HG02642 (cell line): ENCODE measurements at regions not wholly inside any gene's neighbourhood (a gene's known extent, or its start where the extent isn't known, plus 50 kb on each side); places are given as distances from the start of the nearest gene placed in this dataset.
A peak's percentile ranks its signal among the peaks of the same experiment; 100 is the strongest.
"Not testable (repeated sequence)": the region's sequence is repeated elsewhere in the genome, so short reads cannot be mapped to it uniquely, and the experiment has no call there.

ENCODE experiments used
- ATAC-seq: cut with Tn5 transposase; IDR thresholded peaks from one replicate; pipeline ENCODE4 v1.9.1; 2021; ENCODE audit warnings: mild to moderate bottlenecking; ENCODE audit not compliant: unreplicated experiment, poor library complexity

DNA sequence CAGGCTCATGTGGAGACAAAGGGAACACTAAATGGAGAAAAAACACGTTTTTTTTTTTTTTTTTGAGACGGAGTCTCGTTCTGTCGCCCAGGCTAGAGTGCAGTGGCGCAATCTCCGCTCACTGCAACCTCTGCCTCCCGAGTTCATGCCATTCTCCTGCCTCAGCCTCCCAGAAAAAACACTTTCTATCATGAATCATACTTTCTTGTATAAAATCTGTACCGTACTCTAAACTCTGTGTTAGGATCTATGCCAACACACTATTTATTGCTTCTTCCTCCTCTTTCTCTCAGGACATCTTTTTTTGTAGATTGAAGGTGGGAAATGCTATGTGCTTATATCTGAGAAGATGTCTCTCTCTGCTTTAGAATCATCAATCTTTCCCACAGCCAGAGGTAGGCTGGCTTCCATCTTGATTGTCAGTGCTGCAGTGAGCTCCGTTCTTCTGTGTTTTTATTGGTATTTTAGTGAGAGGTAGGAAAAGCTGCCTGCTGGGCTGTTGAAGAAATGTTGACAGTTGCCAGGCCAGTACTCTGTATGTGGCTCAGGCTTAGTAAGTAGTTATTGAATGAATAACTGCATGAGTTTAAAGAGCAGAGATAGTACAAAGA, 101.1 kb downstream of the GPR85 start:
- no peak for ATAC-seq

DNA sequence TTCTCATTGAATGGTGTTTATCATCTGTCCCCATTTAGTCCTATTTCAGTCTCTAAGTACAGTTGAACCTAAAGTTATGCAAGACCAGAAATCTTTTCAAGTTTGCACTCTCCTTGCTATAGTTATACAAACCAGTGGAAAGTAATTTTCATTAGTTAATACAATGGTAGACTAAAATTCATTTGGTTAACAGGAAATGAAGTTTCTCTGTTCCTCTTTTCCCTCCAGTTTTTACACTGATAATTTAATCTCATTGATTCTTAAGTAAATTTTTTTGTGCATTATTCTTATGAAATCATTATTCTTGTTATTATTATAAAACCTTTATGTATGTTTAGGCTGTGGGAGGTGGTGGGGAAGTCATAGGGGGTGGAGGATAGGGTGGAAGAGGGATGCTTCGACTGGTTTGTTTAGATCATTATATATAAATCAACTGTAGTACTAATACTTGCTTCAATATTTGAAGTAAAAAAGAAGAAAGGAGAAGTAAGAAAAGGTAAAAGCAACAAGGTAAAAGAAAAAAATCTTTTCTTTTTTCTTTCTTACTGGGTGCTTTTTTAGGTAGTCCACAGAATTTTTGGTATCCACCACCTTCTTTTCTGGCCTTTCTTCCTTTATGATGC, 104.1 kb downstream of the GPR85 start:
- peak; percentile 63 for ATAC-seq

DNA sequence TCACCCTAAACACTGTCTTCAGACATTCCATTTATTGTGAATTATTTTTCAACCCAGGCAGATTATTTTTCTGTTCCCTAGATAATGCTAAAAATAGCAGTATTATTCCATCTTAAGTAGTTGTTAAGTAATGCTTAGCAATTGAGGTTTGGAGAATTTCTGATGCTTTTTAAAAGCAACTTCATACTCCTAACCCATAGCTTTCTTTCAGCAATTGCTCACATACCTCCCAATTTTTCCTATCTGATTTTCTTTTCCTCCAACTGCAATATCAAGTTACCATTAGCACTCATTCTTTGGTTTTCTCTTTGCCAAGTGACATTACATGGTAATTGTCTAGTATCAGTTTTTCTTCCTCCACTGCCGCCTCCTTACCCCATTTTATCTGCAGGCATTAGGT, 104.7 kb downstream of the GPR85 start:
- ATAC-seq: peak; percentile 31

DNA sequence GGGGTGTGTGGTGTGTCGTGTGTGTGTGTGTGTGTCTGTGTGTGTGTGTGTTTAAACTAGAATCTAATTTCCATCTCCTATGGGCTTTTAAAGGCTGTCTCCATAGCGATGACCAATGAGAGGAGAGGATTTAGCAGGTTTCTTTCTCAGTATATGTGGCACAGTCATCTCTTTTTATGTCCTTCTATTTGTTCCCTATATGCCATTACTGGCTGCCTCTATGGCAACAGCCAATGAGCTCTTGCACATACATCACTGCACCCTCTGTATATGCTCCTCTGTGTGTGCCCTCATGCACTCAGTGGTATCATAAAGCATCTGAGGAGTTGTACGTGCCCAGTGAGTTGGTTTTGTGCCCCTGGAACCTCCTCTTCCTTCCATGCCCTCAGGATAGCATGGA, 107.6 kb downstream of the GPR85 start:
- not testable (repeated sequence) for ATAC-seq

DNA sequence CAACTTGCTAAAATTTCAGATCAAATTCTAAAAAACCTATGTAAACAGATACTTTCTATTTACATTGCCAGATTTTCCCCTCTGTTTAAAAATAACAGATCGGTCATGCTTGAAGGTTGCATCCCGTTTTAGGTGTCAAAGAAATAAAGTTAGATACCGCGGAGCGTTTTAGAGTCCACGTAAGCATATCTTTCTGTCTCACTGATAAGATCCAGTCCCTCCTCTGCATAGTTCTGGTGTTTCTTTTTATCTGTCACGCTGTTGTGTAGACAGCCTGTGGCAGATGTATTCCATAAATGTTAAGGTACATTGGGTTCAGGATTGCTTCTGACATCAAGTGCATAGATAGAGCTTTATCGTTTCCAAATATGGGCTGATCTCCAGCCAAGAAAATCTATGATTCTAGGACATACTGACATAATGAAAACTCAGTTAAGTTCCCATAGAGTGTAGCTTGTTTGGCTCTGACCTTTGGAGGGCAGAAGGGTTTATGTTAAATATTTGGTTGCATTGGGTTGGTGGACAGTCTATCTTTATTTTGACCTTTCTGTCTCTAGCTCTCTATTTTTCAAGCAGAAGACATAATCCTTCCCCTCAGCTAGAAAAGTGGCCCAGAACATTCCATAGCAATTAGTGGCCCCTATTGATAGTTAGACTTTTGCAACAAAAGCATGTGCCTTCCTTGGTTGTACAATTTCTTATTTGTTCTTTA, 109.2 kb downstream of the GPR85 start:
- ATAC-seq: peak; percentile 39

DNA sequence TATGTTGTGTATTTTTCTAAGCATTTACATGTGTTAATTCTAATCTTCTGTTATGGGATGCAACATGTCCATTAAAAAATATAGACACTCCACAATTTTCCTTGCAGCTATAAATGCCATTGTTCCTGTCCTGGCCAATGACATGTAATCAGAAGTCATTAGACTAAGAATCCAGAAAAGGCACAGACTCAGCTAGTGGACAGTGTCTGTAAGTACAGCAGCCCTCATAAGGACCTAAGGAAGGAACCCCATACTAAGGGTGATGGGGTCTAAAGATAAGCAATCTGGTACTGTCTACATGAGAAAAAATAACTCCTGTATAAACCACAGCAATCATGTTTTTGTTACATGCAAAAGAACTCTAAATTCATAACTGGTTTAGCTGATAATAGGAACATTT, 115.9 kb downstream of the GPR85 start:
- ATAC-seq: peak; percentile 74

DNA sequence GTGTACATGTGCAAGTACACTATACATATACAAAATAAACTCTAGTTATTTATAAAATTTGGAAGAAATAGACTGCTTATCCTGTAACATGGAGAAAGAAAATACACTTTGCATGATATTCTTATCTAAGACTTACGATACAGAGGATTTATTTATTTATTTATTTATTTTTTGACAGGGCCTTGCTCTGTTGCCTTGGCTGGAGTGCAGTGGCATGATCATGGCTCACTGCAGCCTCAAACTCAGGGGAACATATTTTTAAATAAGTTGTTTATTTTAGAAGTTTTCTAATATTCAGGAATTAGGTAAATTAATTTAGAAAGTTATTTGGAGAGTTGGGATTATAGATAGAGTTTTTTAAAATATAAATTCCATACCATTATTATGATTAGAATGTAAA, 116.7 kb downstream of the GPR85 start:
- ATAC-seq: no peak

DNA sequence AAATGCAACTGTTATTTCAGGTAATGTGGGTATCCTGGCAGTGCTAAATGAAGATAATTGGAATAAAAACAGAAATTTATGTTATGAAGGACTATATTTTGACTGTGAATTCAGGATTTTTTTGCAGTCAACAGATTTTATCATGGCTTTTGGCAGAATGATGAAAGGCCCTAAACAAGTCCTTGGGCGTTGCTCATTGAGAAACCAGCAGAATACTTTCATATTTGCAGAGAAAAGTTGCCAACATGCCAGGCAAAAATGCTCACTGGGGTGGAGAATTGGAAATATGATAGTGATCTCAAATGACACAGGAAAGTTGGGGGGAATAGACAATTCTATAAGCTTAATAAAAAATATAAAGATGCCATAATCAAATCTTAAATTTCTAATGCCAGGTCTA, 121.1 kb downstream of the GPR85 start:
- no peak for ATAC-seq

DNA sequence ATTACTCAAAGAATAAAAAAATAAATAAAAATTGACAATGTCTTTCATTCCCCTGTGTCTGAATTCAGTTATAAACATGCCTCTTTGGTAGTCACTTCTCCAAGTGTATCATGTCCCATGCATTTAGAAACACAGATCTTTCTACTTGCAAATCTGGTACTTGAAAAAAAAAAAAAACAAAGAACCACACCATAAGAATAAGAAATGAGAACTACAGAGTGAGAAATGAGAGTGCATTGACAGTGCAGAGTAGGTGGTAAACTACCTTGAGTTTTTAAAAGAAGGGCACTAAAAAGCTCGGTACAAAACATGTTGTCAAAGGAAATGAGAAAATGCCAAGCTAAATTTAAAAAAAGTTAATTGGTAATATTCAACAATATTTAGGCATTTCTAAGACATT, 123.0 kb downstream of the GPR85 start:
- ATAC-seq: no peak

DNA sequence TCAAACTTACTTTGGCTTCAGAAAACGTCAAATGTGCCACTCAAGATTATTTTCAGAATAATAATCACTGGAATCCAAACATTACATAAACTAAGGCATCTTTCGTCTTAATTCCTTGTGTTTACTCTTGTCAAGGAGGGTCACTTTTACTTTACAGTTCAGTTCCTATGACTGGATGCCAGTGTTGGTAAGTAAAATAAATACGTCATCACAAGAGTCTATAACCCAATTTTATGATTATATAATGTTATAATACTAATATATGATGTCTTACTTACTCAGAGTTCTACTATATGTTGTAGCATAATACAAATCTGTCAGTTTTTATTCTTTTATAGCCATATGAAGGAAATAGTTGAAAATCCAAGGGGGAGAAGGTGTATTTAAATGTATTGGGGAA, 123.8 kb downstream of the GPR85 start:
- ATAC-seq: no peak

DNA sequence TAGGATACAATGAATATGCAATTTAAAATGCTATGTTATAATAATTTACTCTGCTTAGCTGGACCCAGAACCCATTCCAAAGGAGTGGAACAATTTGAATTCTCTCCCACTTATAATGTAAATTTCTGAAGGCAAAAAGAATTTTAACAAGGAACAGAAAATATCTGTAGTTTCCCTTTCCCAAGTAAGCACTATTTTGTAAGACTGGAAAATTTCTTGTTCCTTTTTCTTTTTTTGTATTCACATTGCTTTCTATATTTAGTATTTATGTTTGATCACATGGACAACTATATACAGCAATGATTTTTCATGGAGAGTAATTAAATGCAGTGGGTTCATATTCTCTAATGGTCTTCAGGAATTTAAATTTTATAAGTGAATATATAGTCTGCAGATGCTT, 127.4 kb downstream of the GPR85 start:
- ATAC-seq: no peak

DNA sequence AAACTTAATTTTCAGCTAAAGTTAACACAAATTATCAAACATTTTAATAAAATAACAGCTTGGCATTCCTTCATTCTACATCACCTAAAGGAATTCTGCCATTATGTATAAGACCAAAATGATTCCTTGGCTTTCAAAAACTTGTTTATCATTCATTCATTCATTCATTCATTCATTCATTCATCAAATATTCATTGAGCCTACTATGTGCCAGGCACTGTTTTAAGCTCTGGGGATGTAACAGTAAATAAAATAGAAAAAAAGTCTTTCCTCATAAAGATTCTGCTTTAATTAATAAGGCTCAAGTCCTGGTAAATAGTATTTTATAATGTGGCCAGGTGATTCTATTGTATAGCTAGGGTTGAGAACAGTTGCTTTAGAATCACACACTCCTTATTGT, 127.9 kb downstream of the GPR85 start:
- ATAC-seq: no peak

DNA sequence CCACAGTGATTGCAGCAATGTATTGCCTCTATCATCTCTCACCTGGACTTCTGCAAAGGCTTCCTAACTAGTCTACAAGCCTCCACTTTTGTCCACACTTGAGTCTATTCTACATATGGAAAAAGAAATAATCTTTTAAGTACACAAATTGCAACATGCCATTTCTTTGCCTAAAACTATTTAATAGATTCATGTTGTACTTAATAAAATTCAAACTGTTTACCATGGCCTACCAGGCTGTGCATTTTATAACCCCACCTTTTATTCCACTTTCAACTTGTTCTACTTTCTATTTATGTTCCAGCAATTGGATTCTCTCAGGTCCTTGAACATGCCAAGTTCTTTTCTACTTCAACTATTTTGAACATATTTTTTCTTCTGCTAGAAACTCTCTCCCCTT, 128.7 kb downstream of the GPR85 start:
- ATAC-seq: no peak

DNA sequence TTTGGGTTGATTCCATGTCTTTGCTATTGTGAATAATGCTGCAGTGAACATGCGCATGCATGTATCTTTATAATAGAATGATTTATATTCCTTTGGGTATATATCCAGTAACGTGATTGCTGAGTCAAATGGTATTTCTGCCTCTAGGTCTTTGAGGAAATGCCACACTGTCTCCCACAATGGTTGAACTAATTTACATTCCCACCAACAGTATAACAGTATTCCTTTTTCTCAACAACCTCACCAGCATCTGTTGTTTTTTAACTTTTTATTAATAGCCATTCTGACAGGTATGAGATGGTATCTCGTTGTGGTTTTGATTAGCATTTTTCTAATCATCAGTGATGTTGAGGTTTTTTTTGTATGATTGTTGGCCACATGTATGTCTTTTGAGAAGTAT, 133.6 kb downstream of the GPR85 start:
- ATAC-seq: not testable (repeated sequence)

DNA sequence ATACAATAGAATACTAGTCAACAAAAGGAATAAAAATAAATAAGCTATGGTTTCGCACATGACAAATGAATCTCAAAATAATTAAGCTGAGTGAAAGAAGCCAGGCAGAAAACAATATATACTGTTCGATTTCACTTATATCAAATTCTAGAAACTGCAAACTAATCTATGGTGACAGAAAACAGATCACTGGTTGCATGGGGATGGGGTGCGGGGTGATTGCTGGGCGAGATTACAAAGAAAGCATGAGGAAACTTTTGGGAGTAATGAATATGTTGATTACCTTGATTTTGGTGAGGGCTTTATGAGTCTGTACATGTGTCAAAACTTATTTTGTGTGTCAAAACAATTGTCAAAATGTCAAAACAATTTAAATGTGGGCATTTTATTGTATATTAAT, 135.6 kb downstream of the GPR85 start:
- no peak for ATAC-seq

DNA sequence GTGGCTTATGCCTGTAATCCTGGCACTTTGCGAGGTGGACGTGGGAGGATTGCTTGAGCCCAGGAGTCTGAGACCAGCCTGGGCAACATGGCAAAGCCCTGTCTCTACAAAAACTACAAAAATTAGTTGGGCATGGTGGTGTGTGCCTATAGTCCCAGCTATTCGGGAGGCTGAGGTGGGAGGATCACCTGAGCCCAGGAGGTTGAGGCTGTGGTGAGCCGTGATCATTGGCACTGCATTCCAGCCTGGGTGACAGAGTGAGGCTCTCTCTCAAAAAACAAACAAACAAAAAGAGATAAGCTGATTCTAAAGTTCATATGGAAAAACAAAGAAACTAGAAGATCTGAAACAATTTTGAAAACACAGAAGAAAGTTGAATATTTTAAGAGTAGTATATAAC, 136.9 kb downstream of the GPR85 start:
- not testable (repeated sequence) for ATAC-seq

DNA sequence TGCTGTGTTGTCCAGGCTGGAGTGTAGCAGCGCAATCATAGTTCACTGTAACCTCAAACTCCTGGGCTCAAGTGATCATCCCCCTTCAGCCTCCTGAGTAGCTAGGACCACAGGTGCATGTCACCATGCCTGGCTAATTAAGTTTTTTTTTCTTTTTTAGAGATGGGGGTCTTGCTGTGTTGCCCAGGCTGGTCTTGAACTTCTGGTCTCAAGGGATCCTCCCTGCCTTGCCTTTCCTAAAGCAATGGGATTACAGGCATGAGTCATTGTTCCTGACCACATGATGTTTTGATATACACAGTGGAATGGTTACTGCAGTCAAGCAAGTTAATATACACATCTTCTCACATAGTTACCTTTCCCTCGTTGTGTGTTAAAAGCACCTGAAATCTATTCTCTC, 140.3 kb downstream of the GPR85 start:
- ATAC-seq: no peak

DNA sequence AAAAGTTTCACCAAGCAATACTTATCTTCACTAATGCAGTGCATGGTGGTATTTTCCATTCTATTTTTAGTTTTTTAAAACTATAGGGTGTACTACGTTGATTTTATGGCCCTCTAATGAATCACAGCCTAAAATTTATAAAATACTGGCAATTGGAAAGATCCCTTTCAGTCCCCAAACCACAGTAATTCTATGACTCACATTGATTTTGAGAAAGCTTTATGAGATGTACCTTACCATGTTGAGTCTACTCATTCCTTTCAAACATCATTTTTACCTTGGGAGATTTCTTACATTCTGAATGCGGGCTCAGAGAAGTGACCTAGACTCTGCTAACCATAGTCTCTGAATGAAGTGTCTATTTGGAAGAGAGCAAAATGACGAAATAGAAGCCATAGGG, 141.6 kb downstream of the GPR85 start:
- no peak for ATAC-seq

DNA sequence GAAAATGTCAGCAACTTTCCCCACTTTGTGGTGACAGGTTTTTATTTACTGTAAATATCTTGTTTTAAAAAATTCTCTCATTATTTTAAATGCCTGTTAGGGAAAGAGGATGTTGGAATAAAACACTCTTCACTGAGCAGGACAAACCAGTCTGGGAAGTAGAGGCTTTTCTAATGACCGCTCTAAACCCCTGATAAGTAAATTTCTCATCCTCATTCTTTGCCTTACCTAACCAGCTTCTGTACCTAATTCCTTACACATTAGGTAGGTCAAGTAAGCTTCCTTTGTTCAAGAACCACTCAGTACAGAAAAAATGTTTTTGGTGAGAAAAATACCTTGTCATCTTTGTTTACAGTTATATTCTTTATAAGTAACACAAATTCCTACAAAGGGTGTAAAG, 143.6 kb downstream of the GPR85 start:
- no peak for ATAC-seq

DNA sequence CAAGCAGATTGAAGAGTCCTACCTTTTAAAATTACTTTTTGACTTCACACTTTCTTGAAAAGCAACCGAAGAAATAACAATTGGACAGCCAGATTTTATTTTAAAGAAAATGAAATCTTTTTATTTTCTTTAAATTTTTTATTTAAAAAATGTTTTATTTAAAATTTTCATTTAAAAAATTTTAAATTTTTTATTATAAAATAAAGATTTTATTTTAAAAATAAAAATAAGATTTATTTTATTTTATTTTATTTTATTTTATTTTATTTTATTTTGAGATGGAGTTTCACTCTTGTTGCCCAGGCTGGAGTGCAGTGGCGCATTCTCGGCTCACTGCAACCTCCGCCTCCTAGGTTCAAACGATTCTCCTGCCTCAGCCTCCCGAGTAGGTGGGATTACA, 144.5 kb downstream of the GPR85 start:
- not testable (repeated sequence) for ATAC-seq

DNA sequence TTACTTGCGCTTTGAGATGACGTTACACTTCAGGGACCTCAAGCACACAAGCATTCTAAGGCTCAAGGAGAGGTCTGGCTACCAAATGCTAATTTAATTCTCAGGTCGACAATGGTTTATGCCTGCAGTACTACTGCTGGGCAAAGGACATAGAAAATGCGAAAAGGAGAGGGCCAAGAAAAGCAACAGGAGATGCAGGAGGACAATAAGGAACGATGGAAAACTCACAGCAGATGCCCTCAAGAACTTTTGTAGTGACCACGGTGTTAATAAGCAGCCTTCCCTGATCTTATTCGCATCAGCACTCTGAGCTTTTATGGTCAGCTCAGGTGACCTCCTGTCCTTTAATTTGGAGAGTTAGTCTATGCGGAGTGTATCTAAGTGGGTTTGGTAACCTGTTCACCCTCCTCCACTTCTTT, 146.3 kb downstream of the GPR85 start:
- ATAC-seq: peak; percentile 40
